GM21528 (cell line): ENCODE measurements at regions not wholly inside any gene's neighbourhood (a gene's known extent, or its start where the extent isn't known, plus 50 kb on each side); places are given as distances from the start of the nearest gene placed in this dataset.

Source experiments
- ATAC-seq: cut with Tn5 transposase; IDR thresholded peaks from one replicate; pipeline ENCODE4 v1.9.1; 2021; ENCODE audit warnings: mild to moderate bottlenecking, moderate library complexity; ENCODE audit not compliant: unreplicated experiment, low FRiP score

DNA sequence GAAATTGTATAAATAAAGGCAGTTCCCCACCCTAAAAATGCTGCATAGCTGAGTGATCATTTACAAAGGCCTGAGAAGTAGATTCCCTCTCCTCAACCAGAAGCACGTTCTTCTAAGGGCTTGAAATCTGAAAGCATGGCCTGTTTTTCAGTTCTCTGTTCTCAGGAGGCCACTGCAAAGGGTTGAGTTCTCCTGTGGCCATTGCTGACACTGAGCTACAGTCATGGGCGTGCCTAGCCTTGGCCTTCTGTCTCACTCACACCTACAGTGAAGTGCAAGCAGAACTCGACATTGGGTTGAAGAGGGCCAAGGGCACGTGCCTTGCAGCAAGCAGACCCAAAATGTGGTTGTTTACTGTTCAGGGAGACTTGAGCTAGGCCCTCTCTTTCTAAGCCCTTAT is 276.6 kb upstream of the VLDLR start:
- ATAC-seq, result no peak

- no peak for ATAC-seq
Measured at GRCh38 chr9:2346277-2346913, 275.2 kb upstream of the VLDLR start.

- no peak for ATAC-seq
Measured at GRCh38 chr9:2351324-2351723, 270.3 kb upstream of the VLDLR start.

DNA sequence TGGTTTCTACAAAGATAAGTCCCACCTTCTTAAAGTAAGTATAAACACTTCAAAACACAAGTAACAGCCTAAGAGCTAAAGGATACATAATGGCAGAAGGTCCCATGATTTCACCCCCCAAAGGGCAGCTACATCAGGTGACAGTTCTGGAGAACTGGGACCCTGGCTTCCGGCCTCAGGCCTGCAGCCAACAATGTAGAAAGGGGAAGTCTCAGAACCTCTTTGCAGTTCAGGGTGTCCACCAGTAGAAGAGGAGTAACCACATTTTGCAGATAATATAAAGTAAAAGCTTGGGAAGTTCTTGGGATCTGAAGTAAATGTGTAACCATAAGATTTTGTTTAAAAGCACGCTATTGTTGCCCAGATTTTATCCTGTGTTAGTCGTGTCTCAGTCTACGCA is 267.4 kb upstream of the VLDLR start:
- no peak for ATAC-seq

DNA sequence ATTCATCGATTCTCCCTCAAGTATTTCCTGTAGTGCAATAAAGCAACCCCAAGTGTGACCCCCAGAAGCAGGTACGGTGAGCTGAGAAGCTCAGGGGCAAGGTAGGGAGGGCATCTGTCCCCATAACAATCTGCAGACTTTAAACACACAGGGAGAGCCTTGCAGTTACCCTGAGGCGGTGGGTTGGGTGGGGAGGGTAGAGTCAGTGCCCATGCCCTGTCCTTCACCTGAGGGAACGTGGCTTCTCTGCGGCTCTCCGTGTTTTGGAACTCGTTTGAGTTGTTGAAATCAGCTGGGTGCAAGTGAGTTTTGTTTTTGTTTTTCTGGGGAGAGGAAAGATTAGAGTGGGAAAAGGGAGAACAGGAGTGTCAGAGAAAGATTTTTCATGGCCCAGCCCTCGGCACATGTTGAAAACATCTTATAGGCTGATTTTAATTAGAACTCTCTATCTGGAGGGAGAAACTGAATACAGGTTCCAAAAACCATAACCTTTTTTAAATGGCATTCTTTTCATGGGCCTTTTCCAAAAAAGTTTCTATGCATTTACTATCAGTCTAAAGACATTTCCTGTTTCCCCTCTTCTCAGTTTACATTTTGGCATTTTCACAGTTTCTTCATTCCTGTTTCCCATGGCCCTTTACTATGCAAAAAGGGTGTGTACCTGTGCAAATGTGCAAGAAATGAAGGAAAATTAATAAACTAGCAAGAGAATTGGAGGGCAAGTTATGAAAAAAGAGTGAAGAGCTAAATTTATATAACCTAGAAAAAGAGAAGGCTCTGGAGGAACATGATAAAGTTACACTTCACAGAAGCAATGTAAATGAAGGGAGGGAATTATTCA is 266.5 kb upstream of the VLDLR start:
- no peak for ATAC-seq

- no peak for ATAC-seq
Measured at GRCh38 chr9:2355697-2355983, 265.9 kb upstream of the VLDLR start.

DNA sequence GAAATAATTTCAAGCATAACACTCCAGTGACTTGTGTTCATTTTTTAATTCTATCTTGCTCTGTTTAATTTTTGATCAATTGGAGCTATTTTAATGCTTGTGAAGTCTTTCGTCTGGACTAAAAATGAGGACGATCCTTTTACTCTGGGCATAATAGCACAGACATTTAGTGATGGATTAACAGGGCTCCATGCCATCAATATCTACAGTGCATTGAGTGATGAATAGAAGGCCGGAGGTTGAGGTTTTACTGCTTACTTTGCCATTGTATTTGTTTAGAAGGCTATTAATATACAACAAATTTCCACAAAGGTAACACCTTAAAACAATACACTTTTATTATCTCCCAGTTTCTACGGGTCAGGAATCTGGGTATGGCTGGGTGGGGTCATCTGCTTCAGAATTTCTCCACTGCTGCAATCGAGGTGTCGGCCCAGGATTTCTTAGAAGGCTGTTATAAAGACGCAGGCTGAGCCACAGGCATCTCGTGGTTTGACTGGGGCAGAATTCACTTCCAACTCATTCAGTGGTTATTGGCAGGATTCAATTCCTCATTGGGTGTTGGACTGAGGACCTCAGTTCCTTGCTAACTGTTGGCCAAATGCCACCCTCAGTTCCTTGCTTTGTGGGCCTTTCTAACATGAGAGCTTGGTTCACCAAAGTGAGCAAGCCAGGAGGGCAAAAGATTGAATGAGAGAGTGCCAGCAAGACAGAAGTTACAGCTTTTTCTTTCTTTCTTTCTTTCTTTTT is 265.4 kb upstream of the VLDLR start:
- ATAC-seq, result no peak

DNA sequence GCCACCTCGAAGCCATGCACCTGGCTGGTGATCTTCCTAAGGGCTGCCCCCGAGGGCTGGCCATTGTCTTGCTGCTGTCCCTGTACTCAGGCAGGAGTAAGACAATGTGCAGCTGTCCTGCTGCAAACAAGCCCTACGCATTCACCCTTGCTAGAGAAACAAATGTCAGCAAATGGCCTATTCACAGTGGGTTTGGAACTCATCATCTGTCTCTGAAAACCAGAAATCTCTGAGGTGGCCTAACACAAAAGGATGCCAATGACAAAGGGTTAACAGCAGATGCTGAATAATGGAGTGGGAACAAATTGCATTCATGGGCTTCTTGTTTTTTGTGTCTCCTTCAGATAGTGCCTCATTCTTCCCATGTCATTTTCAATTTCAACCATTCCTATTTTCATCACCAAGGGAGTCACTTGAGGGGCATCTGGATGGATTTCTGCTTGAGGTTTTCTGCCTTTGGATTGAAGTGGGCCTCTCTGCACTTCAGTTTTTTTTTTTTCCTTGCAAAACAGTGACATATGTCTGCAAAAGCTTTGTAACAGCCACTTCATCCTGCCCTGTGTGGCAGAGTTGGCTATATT is 261.6 kb upstream of the VLDLR start:
- no peak for ATAC-seq

- ATAC-seq, result no peak
Measured at GRCh38 chr9:2362150-2362549, 259.4 kb upstream of the VLDLR start.

GRCh38 chr9:2363138-2363745 is 258.3 kb upstream of the VLDLR start:
- ATAC-seq, result no peak

DNA sequence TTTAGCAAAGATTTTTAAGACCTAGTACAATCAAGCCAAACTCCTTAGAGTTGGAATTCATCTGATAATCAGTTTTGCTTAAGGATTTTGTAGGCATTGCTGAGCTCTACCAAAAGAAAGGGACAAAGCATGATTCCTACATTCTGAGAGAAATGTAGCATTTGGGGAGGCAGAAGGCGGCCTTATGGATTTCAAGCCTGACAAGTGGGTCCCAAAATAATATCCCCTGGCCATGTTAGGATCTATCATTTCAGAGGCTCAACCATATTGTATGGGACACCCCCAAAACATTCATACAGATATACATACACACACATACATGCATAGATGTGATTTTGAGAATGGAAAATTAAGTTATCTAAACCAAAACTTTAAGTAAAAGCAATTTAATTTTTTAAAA is 257.8 kb upstream of the VLDLR start:
- ATAC-seq, result no peak

DNA sequence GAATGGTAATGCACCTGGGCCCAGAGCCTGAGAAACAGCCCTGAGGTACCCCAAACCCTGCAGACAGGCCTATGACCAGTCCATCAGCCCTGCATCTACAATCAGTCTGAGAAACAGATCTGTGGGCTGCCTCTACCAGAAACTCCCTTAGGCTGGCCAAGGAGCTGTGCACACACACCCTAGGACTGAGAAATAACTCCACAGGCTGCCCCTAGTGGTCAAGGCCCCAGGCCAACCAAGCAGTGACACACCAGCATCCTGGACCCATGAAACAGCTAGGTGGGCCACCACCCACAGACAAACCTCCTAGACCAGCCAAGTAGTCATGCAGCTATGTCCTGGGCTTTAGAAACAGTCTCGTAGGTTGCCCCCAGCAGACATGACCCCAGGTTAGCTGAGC is 253.6 kb upstream of the VLDLR start:
- ATAC-seq, result no peak

DNA sequence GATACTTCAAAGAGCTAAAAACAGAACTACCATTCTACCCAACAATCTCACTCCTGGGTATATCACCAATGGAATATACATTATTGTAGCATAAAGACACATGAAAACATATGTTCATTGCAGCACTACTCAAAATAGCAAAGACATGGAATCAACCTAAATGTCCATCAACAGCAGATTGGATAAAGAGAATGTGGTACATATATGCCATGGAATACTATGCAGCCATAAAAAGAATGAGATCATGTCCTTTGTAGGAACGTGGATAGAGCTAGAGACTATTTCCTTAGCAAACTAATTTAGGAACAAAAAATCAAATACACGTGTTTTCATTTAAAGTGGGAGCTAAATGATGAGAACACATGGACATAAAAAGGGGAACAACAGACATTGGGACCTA is 247.9 kb upstream of the VLDLR start:
- ATAC-seq, result no peak

DNA sequence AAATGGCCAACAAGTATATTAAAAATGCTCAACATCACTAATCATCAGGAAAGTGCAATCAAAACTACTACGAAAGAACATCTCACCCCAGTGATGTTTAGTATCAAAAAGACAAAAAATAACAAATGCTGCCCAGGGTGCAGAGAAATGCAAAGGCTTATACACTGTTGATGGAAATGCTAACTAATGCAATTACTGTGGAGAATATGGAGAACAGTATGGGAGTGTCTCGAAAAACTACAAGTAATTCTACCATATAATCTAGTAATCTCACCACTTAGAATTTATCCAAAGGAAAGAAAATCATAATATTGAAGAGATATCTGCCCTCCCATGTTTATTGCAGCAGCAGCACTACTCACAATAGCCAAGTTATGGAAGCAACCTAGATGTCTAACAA is 246.5 kb upstream of the VLDLR start:
- ATAC-seq, result no peak

DNA sequence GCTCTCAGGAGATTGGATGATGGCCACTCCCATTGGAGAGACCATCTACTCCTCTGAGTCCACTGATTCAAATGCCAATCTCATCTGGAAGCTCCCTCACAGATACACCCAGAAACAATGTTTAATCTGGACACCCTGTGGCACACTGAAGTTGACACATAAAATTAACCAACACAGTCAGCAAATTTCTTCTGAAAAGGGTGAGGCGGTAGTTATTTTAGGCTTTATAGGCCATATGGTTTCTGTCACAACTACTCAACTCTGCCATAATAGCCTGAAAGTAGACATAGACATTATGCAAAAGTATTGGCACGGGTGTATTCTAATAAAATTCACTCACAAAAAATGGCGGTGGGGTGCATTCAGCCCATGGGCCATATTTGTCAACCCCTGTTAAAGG is 244.5 kb upstream of the VLDLR start:
- no peak for ATAC-seq

GRCh38 chr9:2377834-2378233 is 243.8 kb upstream of the VLDLR start:
- ATAC-seq, result no peak

- ATAC-seq, result no peak
Measured at GRCh38 chr9:2378266-2378665, 243.3 kb upstream of the VLDLR start.

GRCh38 chr9:2378816-2379215 is 242.8 kb upstream of the VLDLR start:
- ATAC-seq, result no peak

- ATAC-seq, result no peak
Measured at GRCh38 chr9:2384741-2385140, 236.8 kb upstream of the VLDLR start.

DNA sequence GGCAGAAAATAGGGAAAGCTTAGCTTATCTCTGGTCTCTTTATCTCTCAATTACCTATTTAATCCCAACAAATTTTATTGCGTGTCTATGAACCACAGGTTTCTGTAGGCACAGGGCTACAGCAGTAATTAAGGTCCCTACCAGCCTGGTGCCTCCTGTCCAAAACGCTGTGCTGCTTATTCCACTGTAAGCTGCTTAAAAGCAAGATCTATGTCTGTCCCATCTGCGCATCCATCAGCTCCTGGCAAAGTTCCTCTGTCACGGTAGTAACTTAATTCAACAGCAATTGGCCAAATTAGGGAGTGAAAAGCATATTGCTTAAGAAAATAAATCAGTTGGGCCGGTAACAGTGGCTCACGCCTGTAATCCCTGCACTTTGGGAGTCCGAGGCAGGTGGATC is 235.8 kb upstream of the VLDLR start:
- ATAC-seq, result no peak

DNA sequence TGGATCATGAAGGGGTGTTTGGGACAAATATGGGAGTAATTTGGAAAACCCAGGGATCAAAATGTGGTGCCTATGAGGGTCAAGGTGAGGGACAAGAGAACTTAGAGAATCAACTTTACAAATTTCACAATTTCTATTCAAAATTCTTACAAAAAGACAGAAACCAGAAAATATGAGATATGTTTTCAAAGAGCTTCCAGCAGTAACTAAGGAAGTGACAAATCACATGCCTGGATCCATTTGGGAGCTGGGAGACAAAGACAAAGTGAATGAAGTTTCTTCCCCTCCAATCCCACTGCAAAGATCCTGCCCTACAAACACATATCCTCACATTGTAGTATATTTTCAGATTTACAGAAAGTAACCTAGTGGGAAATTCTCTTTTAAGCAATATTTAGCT is 235.0 kb upstream of the VLDLR start:
- no peak for ATAC-seq
